SU-DHL-6 (cell line): ENCODE measurements at regions not wholly inside any gene's neighbourhood (a gene's known extent, or its start where the extent isn't known, plus 50 kb on each side); places are given as distances from the start of the nearest gene placed in this dataset.

Experiments
- EZH2phosphoT487 ChIP-seq: fragments of 200-600 bp; sonication (generic), shearing (Covaris generic); conservative IDR thresholded peaks from 2 replicates; pipeline ENCODE4 v1.6.1; 2018; ENCODE audit warnings: mild to moderate bottlenecking, antibody characterized with exemption, low read length, moderate library complexity, mixed read lengths
- TF ChIP-seq, protein P1 (sequence below): fragments of 200-600 bp; sonication (generic); IDR thresholded peaks from one replicate; pipeline ENCODE4 v1.5.1; 2017; ENCODE audit warnings: antibody characterized with exemption, mild to moderate bottlenecking, low read length, moderate library complexity; ENCODE audit not compliant: insufficient read depth, poor library complexity, severe bottlenecking

DNA sequence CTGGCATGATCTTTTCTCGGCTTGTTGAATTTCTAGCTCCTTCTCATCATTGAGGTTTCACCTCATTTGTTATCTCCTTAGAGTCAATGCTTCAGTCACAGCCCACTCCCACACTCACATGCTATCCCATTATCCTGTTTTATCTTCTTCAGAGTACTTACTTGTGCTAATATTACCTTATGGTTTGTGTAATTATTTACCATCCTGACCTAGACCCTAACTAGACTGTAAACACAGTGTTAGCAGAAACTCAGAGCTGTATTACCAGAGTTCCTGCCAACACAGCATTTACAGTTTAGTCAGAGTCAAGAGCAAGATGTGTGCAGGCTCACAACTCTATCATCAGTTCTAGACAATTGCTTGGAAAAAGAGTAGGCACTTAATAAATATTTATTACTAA lies 144.7 kb downstream of the OTOL1 start:
- TF ChIP-seq, protein P1, sequence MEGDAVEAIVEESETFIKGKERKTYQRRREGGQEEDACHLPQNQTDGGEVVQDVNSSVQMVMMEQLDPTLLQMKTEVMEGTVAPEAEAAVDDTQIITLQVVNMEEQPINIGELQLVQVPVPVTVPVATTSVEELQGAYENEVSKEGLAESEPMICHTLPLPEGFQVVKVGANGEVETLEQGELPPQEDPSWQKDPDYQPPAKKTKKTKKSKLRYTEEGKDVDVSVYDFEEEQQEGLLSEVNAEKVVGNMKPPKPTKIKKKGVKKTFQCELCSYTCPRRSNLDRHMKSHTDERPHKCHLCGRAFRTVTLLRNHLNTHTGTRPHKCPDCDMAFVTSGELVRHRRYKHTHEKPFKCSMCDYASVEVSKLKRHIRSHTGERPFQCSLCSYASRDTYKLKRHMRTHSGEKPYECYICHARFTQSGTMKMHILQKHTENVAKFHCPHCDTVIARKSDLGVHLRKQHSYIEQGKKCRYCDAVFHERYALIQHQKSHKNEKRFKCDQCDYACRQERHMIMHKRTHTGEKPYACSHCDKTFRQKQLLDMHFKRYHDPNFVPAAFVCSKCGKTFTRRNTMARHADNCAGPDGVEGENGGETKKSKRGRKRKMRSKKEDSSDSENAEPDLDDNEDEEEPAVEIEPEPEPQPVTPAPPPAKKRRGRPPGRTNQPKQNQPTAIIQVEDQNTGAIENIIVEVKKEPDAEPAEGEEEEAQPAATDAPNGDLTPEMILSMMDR, result no peak
- TF ChIP-seq EZH2phosphoT487, result no peak
